PFSK-1 (cell line): ENCODE measurements at regions not wholly inside any gene's neighbourhood (a gene's known extent, or its start where the extent isn't known, plus 50 kb on each side); places are given as distances from the start of the nearest gene placed in this dataset.
A peak's percentile ranks its signal among the peaks of the same experiment; 100 is the strongest.

Experiments
- FOXP2 ChIP-seq: optimal IDR thresholded peaks from 2 replicates; pipeline ENCODE3; 2011; ENCODE audit warnings: borderline replicate concordance, control low read depth, inconsistent platforms; ENCODE audit not compliant: insufficient read depth; ENCODE audit errors: extremely low read length, extremely low read depth
- POLR2AphosphoS5 ChIP-seq: IDR thresholded peaks from 2 replicates; pipeline ENCODE4 v1.6.1; 2012; ENCODE audit warnings: low read depth, mild to moderate bottlenecking, control low read depth, low read length, moderate library complexity
- SIN3A ChIP-seq: IDR thresholded peaks from 2 replicates; pipeline ENCODE4 v1.6.1; 2012; ENCODE audit warnings: mild to moderate bottlenecking, low read length, moderate library complexity, borderline replicate concordance; ENCODE audit not compliant: insufficient read depth
- TAF1 ChIP-seq: IDR thresholded peaks from 2 replicates; pipeline ENCODE4 v1.6.1; 2012; ENCODE audit warnings: low read length, control low read depth, borderline replicate concordance; ENCODE audit not compliant: insufficient read depth
- TF ChIP-seq, protein P1 (sequence below), 2 experiments: IDR thresholded peaks; 2 replicates each; pipeline versions ENCODE4 v1.6.1 to v1.8.0; 2011 to 2012; ENCODE audit warnings: low read depth in 2 of 2, low read length in 2 of 2, control low read depth in 1 of 2, inconsistent platforms in 1 of 2, mild to moderate bottlenecking in 1 of 2, moderate library complexity in 1 of 2; ENCODE audit not compliant: insufficient read depth in 1 of 2

DNA sequence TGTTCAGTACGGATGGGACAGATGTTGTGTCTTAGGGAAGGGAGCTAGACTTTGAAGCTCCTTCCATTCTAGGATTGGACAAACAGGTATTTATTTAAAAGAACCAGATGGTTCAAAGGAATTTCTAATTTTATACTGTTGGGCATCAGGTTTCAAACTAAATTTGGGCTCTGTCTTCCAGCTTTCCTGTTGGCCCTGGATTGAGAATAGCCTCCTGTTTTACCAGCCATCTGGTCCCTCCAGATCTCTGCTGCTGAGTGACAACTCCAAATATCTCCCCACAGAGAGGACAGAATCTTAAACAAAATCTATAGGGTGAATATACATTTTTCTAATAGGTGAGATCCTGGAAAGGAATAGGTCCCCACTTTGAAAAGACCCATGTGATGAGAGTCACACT is 52.5 kb upstream of the CNIH3 start:
- TF ChIP-seq POLR2AphosphoS5: no peak
- TF ChIP-seq SIN3A: no peak
- TF ChIP-seq, protein P1, sequence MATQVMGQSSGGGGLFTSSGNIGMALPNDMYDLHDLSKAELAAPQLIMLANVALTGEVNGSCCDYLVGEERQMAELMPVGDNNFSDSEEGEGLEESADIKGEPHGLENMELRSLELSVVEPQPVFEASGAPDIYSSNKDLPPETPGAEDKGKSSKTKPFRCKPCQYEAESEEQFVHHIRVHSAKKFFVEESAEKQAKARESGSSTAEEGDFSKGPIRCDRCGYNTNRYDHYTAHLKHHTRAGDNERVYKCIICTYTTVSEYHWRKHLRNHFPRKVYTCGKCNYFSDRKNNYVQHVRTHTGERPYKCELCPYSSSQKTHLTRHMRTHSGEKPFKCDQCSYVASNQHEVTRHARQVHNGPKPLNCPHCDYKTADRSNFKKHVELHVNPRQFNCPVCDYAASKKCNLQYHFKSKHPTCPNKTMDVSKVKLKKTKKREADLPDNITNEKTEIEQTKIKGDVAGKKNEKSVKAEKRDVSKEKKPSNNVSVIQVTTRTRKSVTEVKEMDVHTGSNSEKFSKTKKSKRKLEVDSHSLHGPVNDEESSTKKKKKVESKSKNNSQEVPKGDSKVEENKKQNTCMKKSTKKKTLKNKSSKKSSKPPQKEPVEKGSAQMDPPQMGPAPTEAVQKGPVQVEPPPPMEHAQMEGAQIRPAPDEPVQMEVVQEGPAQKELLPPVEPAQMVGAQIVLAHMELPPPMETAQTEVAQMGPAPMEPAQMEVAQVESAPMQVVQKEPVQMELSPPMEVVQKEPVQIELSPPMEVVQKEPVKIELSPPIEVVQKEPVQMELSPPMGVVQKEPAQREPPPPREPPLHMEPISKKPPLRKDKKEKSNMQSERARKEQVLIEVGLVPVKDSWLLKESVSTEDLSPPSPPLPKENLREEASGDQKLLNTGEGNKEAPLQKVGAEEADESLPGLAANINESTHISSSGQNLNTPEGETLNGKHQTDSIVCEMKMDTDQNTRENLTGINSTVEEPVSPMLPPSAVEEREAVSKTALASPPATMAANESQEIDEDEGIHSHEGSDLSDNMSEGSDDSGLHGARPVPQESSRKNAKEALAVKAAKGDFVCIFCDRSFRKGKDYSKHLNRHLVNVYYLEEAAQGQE (IDR thresholded peaks at IDR 0.05; ENCODE audit: insufficient read depth in 1 of 2, low read depth in 2 of 2, low read length in 2 of 2): no peak
- no peak for TF ChIP-seq FOXP2
- TF ChIP-seq TAF1: no peak

DNA sequence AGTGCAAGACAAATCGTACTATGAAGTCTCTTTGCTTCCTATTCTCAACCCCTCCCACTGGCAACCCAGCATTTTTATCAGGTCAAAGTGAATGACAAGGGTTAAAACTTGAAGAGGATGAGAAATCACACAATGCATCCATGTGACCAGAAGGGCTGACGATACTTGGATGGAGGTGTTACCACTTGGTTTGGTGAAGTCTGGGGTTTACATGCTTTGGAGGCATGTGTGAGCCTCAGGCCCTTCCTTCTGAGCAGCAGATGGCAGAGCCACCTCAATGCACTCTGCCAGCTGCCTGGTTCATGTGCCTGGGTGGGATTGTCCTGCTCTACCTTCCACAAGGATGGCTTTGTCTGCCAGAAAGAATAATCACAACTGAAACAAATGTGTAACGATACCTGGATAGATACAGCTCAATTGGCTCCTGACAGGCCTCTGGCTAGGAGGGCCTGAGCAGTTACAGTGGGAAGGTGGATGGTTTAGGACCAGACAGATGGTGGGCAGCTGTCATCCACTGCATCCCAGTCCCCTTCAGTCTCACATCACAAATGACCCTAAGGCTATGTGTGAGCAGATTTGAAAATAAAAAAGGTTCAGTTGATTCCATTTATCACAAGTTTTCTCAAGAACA is 51.5 kb upstream of the CNIH3 start:
- TF ChIP-seq TAF1 (no peak), SIN3A (no peak), POLR2AphosphoS5 (no peak), FOXP2 (no peak)
- TF ChIP-seq, protein P1 (IDR thresholded peaks at IDR 0.05; ENCODE audit: insufficient read depth in 1 of 2, low read depth in 2 of 2, low read length in 2 of 2): no peak

DNA sequence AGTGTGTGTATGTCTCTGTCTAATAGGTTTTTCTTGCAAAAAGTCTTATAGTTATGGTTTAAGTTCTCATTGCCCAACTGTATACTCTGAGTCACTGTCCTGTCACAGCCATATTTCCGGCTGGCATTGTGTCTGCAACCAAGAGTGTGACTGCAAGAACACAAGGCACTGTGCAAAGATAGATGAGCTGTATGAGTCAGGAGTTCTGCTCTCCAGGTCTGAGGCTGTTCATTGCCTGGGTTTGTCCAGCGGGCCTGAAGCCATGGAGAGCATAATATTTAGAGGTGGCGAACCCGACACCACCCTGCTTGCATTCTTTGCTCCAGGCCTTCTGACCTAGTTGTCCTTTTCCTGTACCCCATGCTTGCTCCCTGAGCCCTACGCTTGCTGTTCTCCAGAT is 50.9 kb upstream of the CNIH3 start:
- TF ChIP-seq FOXP2 (peak; percentile 37), SIN3A (no peak)

DNA sequence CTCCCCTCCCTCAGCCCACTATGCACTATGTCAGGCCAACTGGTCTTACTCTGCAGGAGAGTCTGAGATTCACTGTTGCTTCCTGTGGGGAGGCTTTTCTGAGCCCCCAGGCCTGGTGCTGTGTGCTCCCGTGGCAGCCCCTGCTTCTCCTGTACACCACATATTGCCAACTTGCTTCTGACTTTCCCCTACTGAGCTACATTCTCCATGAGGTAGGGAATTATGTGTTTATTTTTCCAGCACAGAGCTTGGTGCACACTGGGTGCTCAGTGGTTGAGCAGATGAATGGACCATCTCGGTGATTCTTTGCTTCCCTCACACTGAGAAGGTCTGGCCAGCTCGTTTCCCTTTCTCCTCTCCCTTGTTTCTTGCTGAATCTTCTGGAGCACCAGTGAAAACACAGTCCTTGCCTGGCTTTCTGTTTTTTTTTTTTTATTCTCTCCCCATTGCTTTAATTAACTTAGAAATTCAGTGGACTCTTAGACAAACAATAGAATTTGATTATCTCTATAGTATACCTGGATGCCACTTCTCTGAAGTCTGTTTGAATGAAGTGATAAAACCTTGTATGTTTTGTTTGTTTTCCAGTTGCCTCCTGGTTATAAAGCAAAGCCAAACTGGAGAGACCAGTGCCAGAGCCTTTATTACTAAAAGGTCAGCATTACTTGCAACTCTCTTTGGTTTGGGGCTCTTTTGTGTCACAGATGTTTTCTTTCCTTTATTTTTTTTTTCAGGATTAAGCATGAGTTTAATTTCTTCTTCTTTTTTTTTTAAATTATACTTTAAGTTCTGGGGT is 50.3 kb upstream of the CNIH3 start:
- TF ChIP-seq, protein P1 (IDR thresholded peaks at IDR 0.05; ENCODE audit: insufficient read depth in 1 of 2, low read depth in 2 of 2, low read length in 2 of 2): no peak
- no peak for TF ChIP-seq POLR2AphosphoS5
- TF ChIP-seq TAF1: no peak
- TF ChIP-seq FOXP2: no peak
- TF ChIP-seq SIN3A: no peak
